IPS-15b (cell line): ENCODE measurements at regions not wholly inside any gene's neighbourhood (a gene's known extent, or its start where the extent isn't known, plus 50 kb on each side); places are given as distances from the start of the nearest gene placed in this dataset.

Experiments
- H3K27me3 ChIP-seq: one replicate; pipeline ENCODE4 v1.6.1; 2013; ENCODE audit warnings: low read length; ENCODE audit not compliant: control insufficient read depth, insufficient read depth
- H3K36me3 ChIP-seq: one replicate; pipeline ENCODE4 v1.6.1; 2013; ENCODE audit warnings: low read length; ENCODE audit not compliant: control insufficient read depth, insufficient read depth
- H3K4me1 ChIP-seq: one replicate; pipeline ENCODE4 v1.6.1; 2013; ENCODE audit warnings: mild to moderate bottlenecking, low read length; ENCODE audit not compliant: control insufficient read depth, insufficient read depth
- H3K4me3 ChIP-seq: one replicate; pipeline ENCODE4 v1.5.1; 2013; ENCODE audit warnings: low read depth, low read length
- H3K9ac ChIP-seq: one replicate; pipeline ENCODE4 v1.6.1; 2013; ENCODE audit warnings: low read depth, mild to moderate bottlenecking, low read length
- H3K9me3 ChIP-seq: one replicate; pipeline ENCODE4 v1.6.1; 2013; ENCODE audit warnings: mild to moderate bottlenecking, low read length; ENCODE audit not compliant: control insufficient read depth, insufficient read depth

DNA sequence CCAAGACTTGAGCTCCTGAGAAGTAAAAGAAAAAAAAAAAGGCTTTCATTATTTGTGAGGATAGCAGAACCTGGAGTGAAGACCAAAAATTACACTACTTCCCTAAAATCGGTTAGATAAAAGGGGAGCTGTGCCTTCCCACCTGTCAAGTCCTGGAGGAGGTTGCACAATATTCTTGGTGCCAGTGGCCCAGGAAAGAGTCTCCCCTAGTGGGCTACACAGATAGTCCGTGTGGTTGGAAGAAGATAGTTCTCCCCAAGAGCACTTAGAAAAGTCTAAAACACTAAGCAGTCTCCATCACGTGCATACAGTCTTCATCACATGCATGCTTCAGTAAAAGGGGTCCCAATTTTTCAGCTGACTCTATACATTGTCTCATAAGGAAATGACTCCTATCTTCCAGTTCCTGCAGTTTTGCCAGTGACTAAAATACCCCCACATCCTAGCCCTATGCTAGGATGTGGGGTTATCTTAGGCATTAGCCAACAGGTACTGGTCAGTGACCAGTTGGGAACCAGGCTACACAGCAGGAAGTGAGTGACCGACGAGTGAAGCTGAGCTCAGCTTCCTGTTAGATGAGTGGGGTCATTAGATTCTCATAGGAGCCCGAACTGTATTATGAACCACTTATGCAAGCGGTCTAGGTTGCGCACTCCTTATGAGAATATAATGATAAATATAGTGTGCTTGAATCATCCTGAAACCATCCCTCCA lies 199.5 kb upstream of the FAM83B start:
- H3K4me3 ChIP-seq: no peak overlapping the region
- H3K27me3 ChIP-seq: no peaks in the 10 kb centered on the region
- H3K36me3 ChIP-seq: no peaks in the 10 kb centered on the region
- H3K4me1 ChIP-seq: no peaks in the 10 kb centered on the region
- no peak overlapping the region for H3K9ac ChIP-seq
- H3K9me3 ChIP-seq: no peaks in the 10 kb centered on the region

- H3K36me3 ChIP-seq: no peaks in the 10 kb centered on the region
- no peak overlapping the region for H3K9ac ChIP-seq
- H3K27me3 ChIP-seq: no peaks in the 10 kb centered on the region
- H3K4me3 ChIP-seq: no peak overlapping the region
- no peaks in the 10 kb centered on the region for H3K4me1 ChIP-seq
- no peaks in the 10 kb centered on the region for H3K9me3 ChIP-seq
Measured at GRCh38 chr6:54654381-54654780, 192.2 kb upstream of the FAM83B start.

DNA sequence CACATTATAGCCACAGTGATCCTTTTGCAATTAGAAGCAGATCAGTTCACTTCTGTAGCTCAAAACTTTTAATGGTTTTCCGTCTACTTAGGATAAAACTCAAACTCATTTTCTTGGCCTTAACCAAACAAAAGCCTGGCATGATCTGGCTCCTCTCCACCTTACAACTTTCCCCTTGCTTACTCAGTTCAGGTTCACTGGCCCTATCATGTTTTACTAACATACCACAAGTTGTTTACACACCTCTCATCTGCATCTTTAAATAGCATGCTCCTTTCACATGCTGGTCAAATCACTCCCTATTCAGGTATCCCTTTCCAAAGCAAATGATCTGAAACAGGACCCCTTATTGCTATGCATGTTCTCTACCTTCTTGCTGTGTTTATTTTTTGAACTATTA lies 191.4 kb upstream of the FAM83B start:
- Histone ChIP-seq H3K4me3 (no peak overlapping the region), H3K36me3 (no peaks in the 10 kb centered on the region), H3K4me1 (no peaks in the 10 kb centered on the region), H3K9ac (no peak overlapping the region), H3K27me3 (no peaks in the 10 kb centered on the region), H3K9me3 (no peaks in the 10 kb centered on the region)

DNA sequence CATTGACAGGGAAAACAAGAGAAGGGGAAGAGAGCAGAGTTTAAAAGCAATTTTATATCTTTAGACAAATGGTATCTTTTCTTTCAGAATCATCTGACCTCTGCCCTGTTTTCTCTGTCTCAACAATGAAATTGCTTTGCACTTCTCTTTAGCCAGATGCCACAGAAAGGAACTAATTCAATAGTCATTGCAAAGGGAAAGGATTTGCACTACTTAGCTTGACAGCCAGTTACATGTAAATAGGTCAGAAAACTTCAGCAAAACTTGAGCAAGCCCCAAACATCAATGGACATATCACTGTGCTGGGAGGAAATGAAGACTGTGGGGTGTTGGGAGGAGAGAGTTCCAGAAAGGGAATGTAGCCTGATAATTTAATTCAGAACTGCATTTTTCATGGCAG lies 181.3 kb upstream of the FAM83B start:
- no peaks in the 10 kb centered on the region for H3K36me3 ChIP-seq

DNA sequence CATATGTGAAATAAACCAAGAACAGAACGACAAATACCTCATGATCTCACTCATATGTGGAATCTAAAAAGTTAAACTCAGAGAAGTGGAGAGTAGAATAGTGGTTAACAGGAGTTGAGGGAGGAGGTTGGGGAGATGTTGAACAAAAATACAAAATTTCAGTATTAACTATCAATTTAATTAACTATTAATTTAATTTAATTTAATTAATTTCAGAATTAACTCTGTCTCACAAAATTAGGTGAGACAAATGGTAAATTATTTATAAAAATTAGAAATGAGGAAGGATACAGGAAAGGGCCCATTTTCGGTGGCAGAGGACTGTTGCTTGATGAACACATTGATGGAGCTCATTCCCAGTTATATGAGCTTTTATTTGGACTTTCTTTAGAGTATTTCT lies 166.0 kb upstream of the FAM83B start:
- H3K27me3 ChIP-seq: peaks cover 9% of the 10 kb centered on the region
- no peaks in the 10 kb centered on the region for H3K9me3 ChIP-seq
- no peaks in the 10 kb centered on the region for H3K36me3 ChIP-seq
- H3K4me3 ChIP-seq: no peak overlapping the region
- no peak overlapping the region for H3K9ac ChIP-seq
- no peaks in the 10 kb centered on the region for H3K4me1 ChIP-seq

More for the DNA sequence above, 181.3 kb upstream of the FAM83B start:
- peaks cover 2% of the 10 kb centered on the region for H3K9me3 ChIP-seq
- no peaks in the 10 kb centered on the region for H3K4me1 ChIP-seq
- no peak overlapping the region for H3K4me3 ChIP-seq
- H3K27me3 ChIP-seq: no peaks in the 10 kb centered on the region
- H3K9ac ChIP-seq: no peak overlapping the region

- Histone ChIP-seq H3K4me3 (no peak overlapping the region), H3K27me3 (peaks cover 16% of the 10 kb centered on the region), H3K9ac (no peak overlapping the region), H3K36me3 (no peaks in the 10 kb centered on the region), H3K9me3 (no peaks in the 10 kb centered on the region), H3K4me1 (no peaks in the 10 kb centered on the region)
Measured at GRCh38 chr6:54681267-54681666, 165.3 kb upstream of the FAM83B start.

DNA sequence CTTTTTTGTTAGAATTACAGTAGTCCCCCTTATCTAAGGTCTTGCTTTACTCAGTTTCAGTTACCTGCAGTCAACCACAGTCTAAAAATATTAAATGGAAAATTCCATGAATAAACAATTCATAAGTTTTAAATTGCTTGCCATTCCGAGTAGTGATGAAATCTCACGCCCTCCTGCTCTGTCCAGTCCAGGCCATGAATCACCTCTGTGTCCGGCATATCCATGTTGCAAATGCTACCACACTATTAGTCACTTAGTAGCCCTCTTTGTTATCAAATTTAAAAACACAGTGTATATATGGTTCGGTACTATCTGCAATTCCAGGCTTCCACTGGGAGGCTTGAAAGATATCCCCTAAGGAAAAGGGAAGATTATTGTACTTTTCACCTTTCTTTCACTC lies 164.6 kb upstream of the FAM83B start:
- no peak overlapping the region for H3K4me3 ChIP-seq
- no peaks in the 10 kb centered on the region for H3K4me1 ChIP-seq
- H3K9me3 ChIP-seq: no peaks in the 10 kb centered on the region
- no peak overlapping the region for H3K9ac ChIP-seq
- no peaks in the 10 kb centered on the region for H3K36me3 ChIP-seq
- peaks cover 23% of the 10 kb centered on the region for H3K27me3 ChIP-seq

DNA sequence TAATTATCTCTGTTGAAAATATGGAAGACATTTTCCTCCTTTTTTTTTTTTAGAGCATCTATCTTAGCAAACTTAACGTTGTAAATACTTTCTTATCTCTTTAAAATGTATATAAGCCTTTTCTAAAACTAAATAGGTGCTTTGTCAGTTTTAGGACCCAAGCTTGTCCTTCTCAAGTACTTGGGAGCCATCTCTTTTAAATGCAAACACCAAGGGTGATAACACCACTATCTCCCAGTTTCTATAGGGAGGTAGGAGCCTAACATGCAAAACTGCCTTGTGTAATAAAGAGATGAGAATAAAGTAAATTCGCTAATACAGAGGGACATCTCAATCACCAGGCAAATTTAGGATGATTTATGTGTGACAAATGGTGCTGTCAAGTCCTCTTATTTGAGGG lies 157.0 kb upstream of the FAM83B start:
- Histone ChIP-seq H3K27me3 (peaks cover 77% of the 10 kb centered on the region), H3K4me1 (no peaks in the 10 kb centered on the region), H3K9me3 (no peaks in the 10 kb centered on the region), H3K4me3 (no peak overlapping the region), H3K9ac (no peak overlapping the region), H3K36me3 (no peaks in the 10 kb centered on the region)

GRCh38 chr6:54690596-54690995 lies 156.0 kb upstream of the FAM83B start:
- H3K36me3 ChIP-seq: no peaks in the 10 kb centered on the region
- H3K9ac ChIP-seq: no peak overlapping the region
- peaks cover 67% of the 10 kb centered on the region for H3K27me3 ChIP-seq
- no peaks in the 10 kb centered on the region for H3K4me1 ChIP-seq
- no peak overlapping the region for H3K4me3 ChIP-seq
- H3K9me3 ChIP-seq: no peaks in the 10 kb centered on the region

DNA sequence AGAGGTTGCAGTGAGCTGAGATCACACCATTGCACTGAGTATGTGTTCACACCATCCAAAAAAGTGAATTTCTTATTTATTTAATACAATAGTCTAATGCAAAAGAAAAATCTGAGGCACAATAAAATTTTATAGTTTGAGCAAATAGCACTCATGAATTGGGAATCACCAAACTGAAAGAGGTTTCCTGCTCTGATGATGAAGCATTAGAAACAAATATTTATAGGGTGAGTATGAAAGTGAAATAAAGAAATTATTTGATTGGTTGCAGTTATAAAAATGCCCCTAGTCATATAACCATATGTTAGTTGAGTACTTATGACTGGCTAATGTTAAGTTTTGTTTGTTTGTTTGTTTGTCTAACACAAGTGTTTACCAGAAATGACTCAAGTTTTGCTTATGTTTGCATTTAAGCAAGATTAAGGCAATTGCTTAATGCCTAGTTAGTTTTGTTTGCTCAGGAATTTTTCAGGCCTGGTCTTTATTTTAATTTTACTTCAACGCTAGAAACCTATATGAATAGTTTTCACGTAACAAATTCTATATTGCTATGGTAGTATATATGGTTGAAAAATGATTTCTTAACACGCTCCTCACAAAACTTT lies 151.5 kb upstream of the FAM83B start:
- no peak overlapping the region for H3K4me3 ChIP-seq
- no peaks in the 10 kb centered on the region for H3K36me3 ChIP-seq
- no peak overlapping the region for H3K9ac ChIP-seq
- H3K27me3 ChIP-seq: peaks cover 24% of the 10 kb centered on the region
- H3K4me1 ChIP-seq: no peaks in the 10 kb centered on the region
- no peaks in the 10 kb centered on the region for H3K9me3 ChIP-seq

DNA sequence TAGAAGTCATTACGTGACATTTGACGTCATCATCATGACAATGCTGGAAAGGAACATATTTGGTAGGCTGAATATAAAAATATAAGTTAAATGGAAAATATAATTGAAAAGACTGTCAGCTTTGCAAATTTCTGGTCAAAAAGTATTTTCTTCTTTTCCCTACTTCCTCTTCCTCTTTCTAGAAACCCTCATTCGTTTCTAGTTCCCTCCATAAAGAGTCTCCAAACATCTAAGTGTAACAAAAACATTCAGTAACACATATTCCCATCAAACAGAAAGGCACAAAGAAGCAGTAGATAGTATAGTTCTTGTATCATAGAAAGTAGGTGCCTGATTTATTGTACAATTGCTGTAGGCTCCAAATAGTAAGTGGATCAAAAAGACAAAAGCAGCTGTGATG lies 150.8 kb upstream of the FAM83B start:
- Histone ChIP-seq H3K4me1 (no peaks in the 10 kb centered on the region), H3K36me3 (no peaks in the 10 kb centered on the region), H3K27me3 (peaks cover 16% of the 10 kb centered on the region), H3K9me3 (no peaks in the 10 kb centered on the region), H3K9ac (no peak overlapping the region), H3K4me3 (no peak overlapping the region)

- no peaks in the 10 kb centered on the region for H3K4me1 ChIP-seq
- no peak overlapping the region for H3K4me3 ChIP-seq
- no peaks in the 10 kb centered on the region for H3K36me3 ChIP-seq
- no peak overlapping the region for H3K9ac ChIP-seq
- no peaks in the 10 kb centered on the region for H3K9me3 ChIP-seq
- peaks cover 4% of the 10 kb centered on the region for H3K27me3 ChIP-seq
Measured at GRCh38 chr6:54697424-54697823, 149.1 kb upstream of the FAM83B start.
